IPS-15b (cell line): ENCODE measurements at regions not wholly inside any gene's neighbourhood (a gene's known extent, or its start where the extent isn't known, plus 50 kb on each side); places are given as distances from the start of the nearest gene placed in this dataset.
"Not testable (repeated sequence)": the region's sequence is repeated elsewhere in the genome, so short reads cannot be mapped to it uniquely, and the experiment has no call there.

Experiments
- H3K27me3 ChIP-seq: one replicate; pipeline ENCODE4 v1.6.1; 2013; ENCODE audit warnings: low read length; ENCODE audit not compliant: control insufficient read depth, insufficient read depth
- H3K36me3 ChIP-seq: one replicate; pipeline ENCODE4 v1.6.1; 2013; ENCODE audit warnings: low read length; ENCODE audit not compliant: control insufficient read depth, insufficient read depth
- H3K4me1 ChIP-seq: one replicate; pipeline ENCODE4 v1.6.1; 2013; ENCODE audit warnings: mild to moderate bottlenecking, low read length; ENCODE audit not compliant: control insufficient read depth, insufficient read depth
- H3K4me3 ChIP-seq: one replicate; pipeline ENCODE4 v1.5.1; 2013; ENCODE audit warnings: low read depth, low read length
- H3K9ac ChIP-seq: one replicate; pipeline ENCODE4 v1.6.1; 2013; ENCODE audit warnings: low read depth, mild to moderate bottlenecking, low read length
- H3K9me3 ChIP-seq: one replicate; pipeline ENCODE4 v1.6.1; 2013; ENCODE audit warnings: mild to moderate bottlenecking, low read length; ENCODE audit not compliant: control insufficient read depth, insufficient read depth

DNA sequence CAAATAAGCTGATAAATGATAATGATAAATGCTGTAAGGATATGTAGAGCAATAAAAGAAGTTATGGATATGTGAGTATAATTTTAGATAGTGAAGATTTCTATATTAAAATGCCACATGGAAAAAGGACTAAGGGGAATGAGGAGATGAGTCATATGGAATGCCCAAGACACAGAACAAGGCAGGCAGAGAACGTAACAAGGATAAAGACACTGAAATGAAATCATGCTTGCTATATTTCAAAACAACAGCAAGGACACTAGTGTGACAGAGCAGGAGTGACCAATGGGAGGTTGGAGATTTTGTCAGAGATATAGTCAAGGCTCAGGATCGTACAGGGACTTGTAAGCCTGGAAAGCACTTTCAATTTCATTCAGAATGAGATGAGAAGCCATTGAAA lies 621.5 kb upstream of the SEMA6D start:
- Histone ChIP-seq H3K27me3 (no peaks in the 10 kb centered on the region), H3K4me1 (no peaks in the 10 kb centered on the region), H3K4me3 (no peak overlapping the region), H3K9ac (no peak overlapping the region), H3K9me3 (no peaks in the 10 kb centered on the region), H3K36me3 (no peaks in the 10 kb centered on the region)

DNA sequence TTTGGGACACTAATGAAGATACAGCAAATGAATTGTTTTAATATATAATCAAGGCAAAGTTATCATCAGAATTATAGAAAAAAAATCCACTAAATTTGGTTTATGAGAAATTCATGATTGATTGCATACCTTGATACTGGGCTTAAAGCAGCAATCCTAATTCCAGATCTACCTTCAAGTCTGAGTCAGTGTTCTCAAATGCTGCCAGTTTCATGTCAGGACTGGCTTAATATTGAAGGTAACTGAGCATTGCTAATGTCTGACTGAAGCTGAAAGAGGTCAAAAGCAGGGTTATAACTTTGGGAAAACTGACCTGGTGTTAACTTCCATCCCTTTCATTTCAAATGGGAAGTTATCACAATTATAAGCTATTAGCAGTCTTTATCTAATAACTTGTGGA lies 618.8 kb upstream of the SEMA6D start:
- not testable (repeated sequence) for H3K36me3 ChIP-seq, H3K9me3 ChIP-seq, H3K4me1 ChIP-seq, H3K9ac ChIP-seq, H3K4me3 ChIP-seq, H3K27me3 ChIP-seq

DNA sequence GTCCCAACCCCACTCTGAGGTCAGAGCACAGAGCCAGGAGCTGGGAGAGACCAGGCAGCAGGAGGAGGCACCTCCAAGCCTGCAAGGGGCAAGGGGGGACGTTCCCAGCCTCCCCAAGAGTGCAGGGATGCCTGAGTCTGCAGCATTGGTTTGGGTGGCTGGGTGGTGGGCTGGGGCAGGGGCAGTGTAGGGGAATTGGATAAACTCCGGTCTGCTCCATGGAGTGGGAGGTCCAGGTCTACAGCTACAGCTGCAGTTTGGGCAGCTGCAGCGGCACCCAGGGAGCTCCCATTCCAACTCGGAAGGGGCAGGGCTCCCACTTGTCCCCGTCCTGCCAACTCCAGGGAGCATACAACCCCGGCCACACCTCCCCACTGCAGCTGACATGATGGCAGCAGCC lies 617.5 kb upstream of the SEMA6D start:
- H3K4me1 ChIP-seq, H3K9ac ChIP-seq: not testable (repeated sequence)

DNA sequence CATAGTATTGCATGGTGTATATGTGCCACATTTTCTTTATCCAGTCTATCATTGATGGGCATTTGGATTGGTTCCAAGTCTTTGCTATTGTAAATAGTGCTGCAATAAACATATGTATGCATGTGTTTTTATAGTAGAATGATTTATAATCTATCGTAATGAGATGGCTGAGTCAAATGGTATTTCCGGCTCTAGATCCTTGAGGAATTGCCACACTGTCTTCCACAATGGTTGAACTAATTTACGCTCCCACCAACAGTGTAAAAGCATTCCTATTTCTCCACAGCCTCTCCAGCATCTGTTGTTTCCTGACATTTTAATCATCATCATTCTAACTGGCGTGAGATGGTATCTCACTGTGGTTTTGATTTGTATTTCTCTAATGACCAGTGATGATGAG lies 608.5 kb upstream of the SEMA6D start:
- H3K4me1 ChIP-seq, H3K9me3 ChIP-seq, H3K36me3 ChIP-seq, H3K9ac ChIP-seq, H3K27me3 ChIP-seq, H3K4me3 ChIP-seq: not testable (repeated sequence)

More for the DNA sequence above, 617.5 kb upstream of the SEMA6D start:
- not testable (repeated sequence) for H3K27me3 ChIP-seq, H3K36me3 ChIP-seq, H3K4me3 ChIP-seq, H3K9me3 ChIP-seq

DNA sequence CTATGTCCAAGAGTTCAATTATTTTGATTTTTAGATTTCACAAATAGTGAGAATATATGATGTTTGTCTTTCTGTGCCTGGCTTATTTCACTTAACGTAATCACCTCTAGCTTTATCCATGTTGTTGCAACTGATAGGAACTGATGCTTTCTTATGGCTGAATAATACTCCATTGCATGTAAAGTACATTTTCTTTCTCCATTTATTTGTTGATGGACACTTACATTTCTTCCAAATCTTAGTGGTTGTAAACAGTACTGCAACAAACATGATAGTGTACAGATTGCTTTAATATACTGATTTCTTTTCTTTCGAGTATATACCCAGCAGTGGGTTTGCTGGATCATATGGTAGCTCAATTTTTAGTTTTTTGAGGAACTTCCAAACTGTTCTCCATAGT lies 600.6 kb upstream of the SEMA6D start:
- no peaks in the 10 kb centered on the region for H3K36me3 ChIP-seq
- no peaks in the 10 kb centered on the region for H3K27me3 ChIP-seq
- no peaks in the 10 kb centered on the region for H3K4me1 ChIP-seq
- H3K4me3 ChIP-seq, result no peak overlapping the region
- no peaks in the 10 kb centered on the region for H3K9me3 ChIP-seq
- H3K9ac ChIP-seq, result no peak overlapping the region

DNA sequence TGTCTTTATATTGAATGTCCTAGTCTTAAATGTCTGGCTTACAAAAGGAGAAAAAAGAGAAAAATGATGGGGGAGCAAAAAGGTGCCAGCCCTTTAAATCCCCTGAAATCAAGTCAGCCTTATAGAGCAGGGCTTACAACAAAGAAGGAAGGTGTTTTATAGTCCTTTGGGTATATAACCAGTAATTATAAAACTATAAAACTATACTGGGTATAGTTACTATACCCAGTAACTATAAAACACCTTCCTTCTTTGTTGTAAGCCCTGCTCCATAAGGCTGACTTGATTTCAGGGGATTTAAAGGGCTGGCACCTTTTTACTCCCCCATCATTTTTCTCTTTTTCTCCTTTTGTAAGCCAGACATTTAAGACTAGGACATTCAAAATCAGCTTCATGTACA lies 598.0 kb upstream of the SEMA6D start:
- H3K9me3 ChIP-seq, result no peaks in the 10 kb centered on the region
- no peaks in the 10 kb centered on the region for H3K36me3 ChIP-seq

DNA sequence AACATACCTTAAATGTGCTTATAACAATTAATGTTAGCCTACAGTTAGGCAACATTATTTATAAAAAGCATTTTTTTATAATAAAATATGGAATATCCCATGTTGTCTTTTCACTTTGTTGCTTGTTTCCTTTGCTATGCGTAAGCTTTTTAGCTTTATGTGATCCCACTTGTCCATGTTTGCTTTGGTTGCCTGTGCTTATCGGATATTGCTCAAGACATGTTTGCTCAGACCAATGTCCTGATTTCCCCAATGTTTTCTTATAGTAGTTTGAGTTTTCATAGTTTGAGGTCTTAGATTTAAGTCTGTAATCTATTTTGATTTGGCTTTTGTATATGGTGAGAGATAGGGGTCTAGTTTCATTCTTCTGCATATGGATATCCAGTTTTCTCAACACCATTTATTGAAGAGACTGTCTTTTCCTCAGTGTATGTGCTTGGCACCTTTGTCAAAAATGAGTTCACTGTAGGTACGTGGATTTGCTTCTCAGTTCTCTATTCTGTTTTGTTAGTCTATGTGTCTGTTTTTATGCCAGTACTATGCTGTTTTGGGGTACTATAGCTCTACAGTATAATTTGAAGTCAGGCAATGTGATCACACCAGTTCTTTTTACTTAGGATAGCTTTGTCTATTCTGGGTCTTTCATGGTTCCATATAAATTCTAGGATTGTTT lies 592.7 kb upstream of the SEMA6D start:
- Histone ChIP-seq H3K9me3 (no peaks in the 10 kb centered on the region), H3K4me1 (no peaks in the 10 kb centered on the region), H3K27me3 (no peaks in the 10 kb centered on the region), H3K4me3 (no peak overlapping the region), H3K36me3 (no peaks in the 10 kb centered on the region), H3K9ac (no peak overlapping the region)

More for the DNA sequence above, 598.0 kb upstream of the SEMA6D start:
- Histone ChIP-seq H3K4me1 (no peaks in the 10 kb centered on the region), H3K9ac (no peak overlapping the region), H3K4me3 (no peak overlapping the region), H3K27me3 (no peaks in the 10 kb centered on the region)

DNA sequence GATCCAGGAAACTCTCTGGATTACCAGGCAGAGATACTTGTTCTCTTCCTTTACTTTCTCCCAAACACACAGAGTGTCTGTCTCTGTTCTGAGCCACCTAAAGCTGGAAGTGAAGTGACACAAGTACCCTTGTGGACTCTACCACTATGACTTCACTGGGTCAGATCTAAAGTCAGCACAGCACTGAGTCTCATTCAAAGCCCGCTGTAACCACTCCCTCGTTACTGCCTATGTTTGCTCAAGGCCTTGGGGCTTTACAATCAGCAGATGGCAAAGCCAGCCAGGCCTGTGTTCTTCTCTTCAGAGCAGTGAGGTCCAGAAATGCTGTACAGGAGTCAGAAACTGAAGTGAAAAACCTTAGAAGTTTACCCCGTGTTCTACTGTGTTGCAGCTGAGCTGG lies 588.3 kb upstream of the SEMA6D start:
- no peak overlapping the region for H3K9ac ChIP-seq
- no peaks in the 10 kb centered on the region for H3K4me1 ChIP-seq
- no peaks in the 10 kb centered on the region for H3K36me3 ChIP-seq
- H3K4me3 ChIP-seq, result no peak overlapping the region
- no peaks in the 10 kb centered on the region for H3K9me3 ChIP-seq
- H3K27me3 ChIP-seq, result no peaks in the 10 kb centered on the region

DNA sequence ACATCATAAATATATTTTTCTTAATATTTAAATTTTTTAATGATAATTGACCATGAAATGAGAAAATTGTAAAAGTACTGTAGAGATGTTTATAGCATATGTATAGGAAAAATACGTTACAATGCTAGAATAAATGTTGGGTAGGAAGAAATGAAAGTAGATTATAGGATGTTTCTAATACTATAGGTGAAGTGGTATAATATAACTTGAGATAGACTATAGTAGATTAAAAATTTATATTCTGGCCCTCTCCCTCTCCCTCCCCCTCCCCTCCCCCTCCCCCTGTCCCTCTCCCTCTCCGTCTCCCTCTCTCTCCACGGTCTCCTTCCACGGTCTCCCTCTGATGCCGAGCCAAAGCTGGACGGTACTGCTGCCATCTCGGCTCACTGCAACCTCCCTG lies 585.9 kb upstream of the SEMA6D start:
- H3K27me3 ChIP-seq, H3K9ac ChIP-seq, H3K36me3 ChIP-seq, H3K4me3 ChIP-seq, H3K4me1 ChIP-seq, H3K9me3 ChIP-seq: not testable (repeated sequence)

DNA sequence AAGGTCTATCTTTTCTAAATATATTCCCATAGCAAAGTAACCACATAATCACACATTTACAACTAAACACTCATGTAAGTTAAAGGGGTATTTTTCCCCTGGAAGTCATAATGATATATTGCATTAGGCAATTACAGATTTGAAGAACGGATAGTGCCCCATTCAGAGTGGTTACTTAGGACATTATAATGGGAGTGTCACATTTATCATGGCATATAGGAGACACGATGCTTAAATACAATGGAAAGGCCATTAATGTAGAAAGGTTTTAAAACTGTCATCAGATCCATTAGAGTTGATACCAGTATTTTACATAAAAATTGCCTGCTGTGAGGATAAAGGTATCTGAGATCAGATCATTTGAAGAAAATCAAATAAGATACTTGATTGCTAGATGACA lies 582.0 kb upstream of the SEMA6D start:
- H3K27me3 ChIP-seq, result no peaks in the 10 kb centered on the region
- H3K36me3 ChIP-seq, result no peaks in the 10 kb centered on the region
- no peaks in the 10 kb centered on the region for H3K9me3 ChIP-seq
- H3K9ac ChIP-seq, result no peak overlapping the region
- H3K4me3 ChIP-seq, result no peak overlapping the region
- no peaks in the 10 kb centered on the region for H3K4me1 ChIP-seq

DNA sequence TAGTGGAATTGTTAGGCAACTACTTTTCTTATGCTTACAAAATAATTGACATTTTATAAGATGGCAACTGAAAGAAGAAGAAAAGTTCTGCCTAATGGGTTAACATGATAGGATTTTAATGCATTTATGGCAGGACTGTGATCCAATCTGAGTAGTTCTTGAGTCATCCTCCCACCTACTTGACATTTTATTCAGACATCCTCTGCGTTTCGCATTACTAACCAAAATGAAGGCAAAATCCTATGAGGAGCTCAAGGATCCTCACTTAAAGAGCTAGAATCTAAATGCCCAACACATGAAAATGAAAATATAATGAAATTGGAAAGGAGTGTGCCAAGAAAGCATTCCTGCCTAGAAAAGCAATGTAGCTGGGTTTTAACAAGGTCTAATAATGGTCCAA lies 581.1 kb upstream of the SEMA6D start:
- Histone ChIP-seq H3K9ac (no peak overlapping the region), H3K36me3 (no peaks in the 10 kb centered on the region), H3K9me3 (no peaks in the 10 kb centered on the region), H3K4me1 (no peaks in the 10 kb centered on the region), H3K4me3 (no peak overlapping the region), H3K27me3 (no peaks in the 10 kb centered on the region)

DNA sequence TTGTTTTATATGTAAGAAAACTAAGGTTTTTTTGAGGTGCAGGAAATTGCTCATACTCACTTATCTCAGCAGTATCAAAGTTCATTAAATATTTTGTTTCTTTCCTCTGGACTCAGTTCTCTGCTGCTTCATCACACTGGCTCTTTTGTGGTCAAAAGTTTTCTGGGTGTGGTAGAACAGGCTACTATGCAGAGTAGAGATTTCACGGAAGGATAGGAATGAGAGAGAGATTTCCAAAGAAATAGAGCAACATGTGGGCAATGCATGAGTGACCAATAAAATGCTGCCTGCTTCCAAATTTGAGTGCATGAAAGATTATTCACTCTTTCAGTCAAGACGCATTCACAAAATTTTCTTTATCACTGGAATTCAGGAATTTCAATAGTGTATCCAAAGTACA lies 577.3 kb upstream of the SEMA6D start:
- Histone ChIP-seq H3K27me3 (no peaks in the 10 kb centered on the region), H3K4me3 (no peak overlapping the region), H3K4me1 (no peaks in the 10 kb centered on the region), H3K9ac (no peak overlapping the region), H3K9me3 (no peaks in the 10 kb centered on the region), H3K36me3 (no peaks in the 10 kb centered on the region)

DNA sequence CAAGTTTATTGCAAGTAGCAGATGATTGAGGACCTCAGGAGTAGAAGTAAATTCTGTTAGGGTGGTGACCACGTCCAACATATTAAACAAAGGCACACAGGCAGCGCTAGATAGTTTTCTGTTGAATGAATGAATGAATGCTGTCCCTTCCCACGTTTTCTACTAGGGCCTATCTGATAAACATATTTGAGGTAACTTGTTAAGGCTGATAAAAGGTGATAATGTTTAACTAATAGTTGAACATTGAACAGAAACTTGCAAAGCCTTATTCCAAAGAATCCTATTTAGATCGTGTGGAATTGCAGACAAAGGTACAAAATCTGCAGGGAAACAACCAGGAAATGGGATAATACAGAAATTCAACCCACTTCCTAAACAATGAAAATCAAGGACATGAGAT lies 559.5 kb upstream of the SEMA6D start:
- Histone ChIP-seq H3K36me3 (no peaks in the 10 kb centered on the region), H3K4me1 (no peaks in the 10 kb centered on the region), H3K9ac (no peak overlapping the region), H3K9me3 (no peaks in the 10 kb centered on the region), H3K4me3 (no peak overlapping the region), H3K27me3 (no peaks in the 10 kb centered on the region)
